ENCODE measurements at regions not wholly inside any gene's neighbourhood (a gene's known extent, or its start where the extent isn't known, plus 50 kb on each side); places are given as distances from the start of the nearest gene placed in this dataset.

- in situ Hi-C loops (cut with MboI; ENCODE audit: low sequenced_read_pairs), result no loop called here
Measured at GRCh38 chr16:13856398-13856797, 63.6 kb upstream of the ERCC4 start.

- in situ Hi-C loops (cut with MboI; ENCODE audit: low sequenced_read_pairs), result no loop called here
Measured at GRCh38 chr16:13856811-13857511, 63.0 kb upstream of the ERCC4 start.

- in situ Hi-C loops (cut with MboI; ENCODE audit: low sequenced_read_pairs), result no loop called here
Measured at GRCh38 chr16:13858873-13859580, 60.9 kb upstream of the ERCC4 start.

- in situ Hi-C loops (cut with MboI; ENCODE audit: low sequenced_read_pairs), result no loop called here
Measured at GRCh38 chr16:13863075-13863765, 56.7 kb upstream of the ERCC4 start.

- in situ Hi-C loops (cut with MboI; ENCODE audit: low sequenced_read_pairs), result no loop called here
Measured at GRCh38 chr16:13864689-13865088, 55.3 kb upstream of the ERCC4 start.

- in situ Hi-C loops (cut with MboI; ENCODE audit: low sequenced_read_pairs), result no loop called here
Measured at GRCh38 chr16:13866073-13866472, 53.9 kb upstream of the ERCC4 start.

Measured in HL-60/S4 (cell line).